HG03108 (cell line): ENCODE measurements at regions not wholly inside any gene's neighbourhood (a gene's known extent, or its start where the extent isn't known, plus 50 kb on each side); places are given as distances from the start of the nearest gene placed in this dataset.
"Not testable (repeated sequence)": the region's sequence is repeated elsewhere in the genome, so short reads cannot be mapped to it uniquely, and the experiment has no call there.

Experiments used
- ATAC-seq: cut with Tn5 transposase; IDR thresholded peaks from one replicate; pipeline ENCODE4 v1.9.1; 2021; ENCODE audit warnings: moderate library complexity; ENCODE audit not compliant: unreplicated experiment

GRCh38 chr1:234808943-234809853, 199.2 kb upstream of the IRF2BP2 start:
- ATAC-seq = peak; percentile 69

- ATAC-seq = not testable (repeated sequence)
Observed at GRCh38 chr1:234808459-234808858, 198.5 kb upstream of the IRF2BP2 start.

- ATAC-seq = not testable (repeated sequence)
Observed at GRCh38 chr1:234807705-234808104, 197.7 kb upstream of the IRF2BP2 start.

- ATAC-seq = not testable (repeated sequence)
Observed at GRCh38 chr1:234802586-234802985, 192.6 kb upstream of the IRF2BP2 start.

GRCh38 chr1:234801636-234802035, 191.7 kb upstream of the IRF2BP2 start:
- ATAC-seq = not testable (repeated sequence)

- ATAC-seq = not testable (repeated sequence)
Observed at GRCh38 chr1:234801147-234801546, 191.2 kb upstream of the IRF2BP2 start.

- not testable (repeated sequence) for ATAC-seq
Observed at GRCh38 chr1:234800563-234800962, 190.6 kb upstream of the IRF2BP2 start.

GRCh38 chr1:234799021-234799689, 189.2 kb upstream of the IRF2BP2 start:
- not testable (repeated sequence) for ATAC-seq

- not testable (repeated sequence) for ATAC-seq
Observed at GRCh38 chr1:234797216-234797615, 187.2 kb upstream of the IRF2BP2 start.

- not testable (repeated sequence) for ATAC-seq
Observed at GRCh38 chr1:234796438-234796792, 186.4 kb upstream of the IRF2BP2 start.

GRCh38 chr1:234795711-234796437, 185.9 kb upstream of the IRF2BP2 start:
- ATAC-seq = not testable (repeated sequence)

- not testable (repeated sequence) for ATAC-seq
Observed at GRCh38 chr1:234795007-234795406, 185.0 kb upstream of the IRF2BP2 start.

GRCh38 chr1:234794452-234794851, 184.5 kb upstream of the IRF2BP2 start:
- ATAC-seq = not testable (repeated sequence)

GRCh38 chr1:234793924-234794323, 183.9 kb upstream of the IRF2BP2 start:
- not testable (repeated sequence) for ATAC-seq

GRCh38 chr1:234792221-234792864, 182.4 kb upstream of the IRF2BP2 start:
- not testable (repeated sequence) for ATAC-seq

- not testable (repeated sequence) for ATAC-seq
Observed at GRCh38 chr1:234791615-234792014, 181.6 kb upstream of the IRF2BP2 start.

GRCh38 chr1:234790333-234790732, 180.4 kb upstream of the IRF2BP2 start:
- not testable (repeated sequence) for ATAC-seq

- not testable (repeated sequence) for ATAC-seq
Observed at GRCh38 chr1:234787011-234787584, 177.1 kb upstream of the IRF2BP2 start.

GRCh38 chr1:234785922-234786321, 175.9 kb upstream of the IRF2BP2 start:
- not testable (repeated sequence) for ATAC-seq

GRCh38 chr1:234785471-234785919, 175.5 kb upstream of the IRF2BP2 start:
- not testable (repeated sequence) for ATAC-seq
